Activated naive CD8-positive, alpha-beta T cell treated with anti-CD3 and anti-CD28 coated beads, Interleukin-2, amount 10 ng/mL, durations not matched to agents 7 days and 5 days (primary cell): ENCODE measurements at regions not wholly inside any gene's neighbourhood (a gene's known extent, or its start where the extent isn't known, plus 50 kb on each side); places are given as distances from the start of the nearest gene placed in this dataset.

ENCODE experiments used
- ATAC-seq: fragments of 150-1000 bp; cut with Tn5 transposase; one replicate; pipeline ENCODE4 v1.10.0; 2021; ENCODE audit warnings: low read depth, moderate library complexity
- POLR2A ChIA-PET: fragments of 350-600 bp; sonication (Branson Sonifier 250); formaldehyde crosslinking; loops from one replicate; lab custom pipeline; 2021; ENCODE audit warnings: antibody characterized with exemption; lab: Charles Lee
- DNase-seq: peaks from one replicate; pipeline ENCODE4 v3.0.0; 2021
- H3K27ac Mint-ChIP-seq: one replicate; pipeline ENCODE4 v1.8.0; 2022; ENCODE audit warnings: mild to moderate bottlenecking, mixed read lengths
- H3K27me3 Mint-ChIP-seq: one replicate; pipeline ENCODE4 v1.8.0; 2022; ENCODE audit warnings: mild to moderate bottlenecking, moderate library complexity, mixed read lengths
- H3K36me3 Mint-ChIP-seq: one replicate; pipeline ENCODE4 v1.8.0; 2021; ENCODE audit warnings: mild to moderate bottlenecking, mixed read lengths
- H3K4me1 Mint-ChIP-seq: one replicate; pipeline ENCODE4 v1.8.0; 2021; ENCODE audit warnings: mixed read lengths
- H3K4me3 Mint-ChIP-seq: one replicate; pipeline ENCODE4 v1.8.0; 2022; ENCODE audit warnings: mild to moderate bottlenecking, moderate library complexity, mixed read lengths
- H3K9me3 Mint-ChIP-seq: one replicate; pipeline ENCODE4 v1.8.0; 2021; ENCODE audit warnings: mixed read lengths

DNA sequence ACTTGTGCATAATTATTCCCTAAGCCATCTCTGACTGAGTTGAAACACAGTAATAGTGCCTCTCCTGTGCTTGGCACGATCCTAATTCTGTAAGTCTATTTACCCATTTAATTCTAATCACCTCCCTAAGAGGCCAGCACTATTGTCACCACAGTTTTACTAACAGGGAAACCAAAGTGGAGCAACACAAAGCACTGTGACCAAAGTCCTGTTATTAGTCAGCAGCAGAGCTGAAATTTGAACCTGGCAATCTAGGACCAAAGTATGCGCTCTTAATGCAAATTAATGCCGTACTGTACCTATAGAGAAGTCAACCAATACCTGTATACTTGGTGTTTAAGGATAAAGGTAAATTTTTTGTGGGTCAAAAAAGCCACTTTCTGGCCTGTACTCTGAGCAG, 77.1 kb upstream of the CNTLN start:
- Mint-ChIP-seq H3K9me3 (no peaks in the 10 kb centered on the region), H3K27ac (no peak overlapping the region), H3K27me3 (no peaks in the 10 kb centered on the region), H3K36me3 (no peaks in the 10 kb centered on the region), H3K4me1 (no peaks in the 10 kb centered on the region), H3K4me3 (no peak overlapping the region)
- ATAC-seq (no peak), DNase-seq (no peak)
- POLR2A ChIA-PET, result no interaction called here

GRCh38 chr9:17052626-17053025, 82.2 kb upstream of the CNTLN start:
- DNase-seq (no peak), ATAC-seq (no peak)
- Mint-ChIP-seq H3K4me3 (no peak overlapping the region), H3K9me3 (no peaks in the 10 kb centered on the region), H3K36me3 (no peaks in the 10 kb centered on the region), H3K27ac (no peak overlapping the region), H3K27me3 (no peaks in the 10 kb centered on the region), H3K4me1 (no peaks in the 10 kb centered on the region)
- POLR2A ChIA-PET, result no interaction called here

GRCh38 chr9:17045381-17045940, 89.4 kb upstream of the CNTLN start:
- H3K4me3 Mint-ChIP-seq, result no peak overlapping the region
- ATAC-seq, result no peak

DNA sequence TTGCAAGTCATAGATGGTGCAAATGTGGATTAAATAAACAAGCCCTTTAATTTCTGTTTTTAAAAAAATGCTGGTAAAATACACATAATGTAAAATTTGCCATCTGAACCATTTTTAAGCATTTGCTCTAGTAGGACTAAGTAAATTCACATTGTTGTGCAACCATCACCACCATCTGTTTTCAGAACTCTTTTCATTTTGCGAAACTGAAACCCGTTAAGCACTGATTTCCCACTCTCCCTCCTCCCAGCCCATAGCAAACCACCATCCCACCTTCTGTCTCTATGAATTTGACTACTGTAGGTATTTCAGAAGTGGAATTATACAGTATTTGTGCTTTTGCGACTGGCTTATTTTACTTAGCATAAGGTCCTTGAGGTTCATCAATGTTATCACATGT, 103.3 kb upstream of the CNTLN start:
- H3K27ac Mint-ChIP-seq, result no peak overlapping the region
- no peaks in the 10 kb centered on the region for H3K27me3 Mint-ChIP-seq
- peaks cover 5% of the 10 kb centered on the region for H3K9me3 Mint-ChIP-seq
- H3K4me3 Mint-ChIP-seq, result no peak overlapping the region
- DNase-seq (no peak), ATAC-seq (no peak)
- no peaks in the 10 kb centered on the region for H3K4me1 Mint-ChIP-seq
- H3K36me3 Mint-ChIP-seq, result no peaks in the 10 kb centered on the region
- POLR2A ChIA-PET, result no interaction called here

More at GRCh38 chr9:17045381-17045940, 89.4 kb upstream of the CNTLN start:
- Mint-ChIP-seq H3K27ac (no peak overlapping the region), H3K4me1 (no peaks in the 10 kb centered on the region), H3K9me3 (peaks cover 4% of the 10 kb centered on the region), H3K27me3 (no peaks in the 10 kb centered on the region), H3K36me3 (no peaks in the 10 kb centered on the region)
- POLR2A ChIA-PET, result no interaction called here
- DNase-seq, result no peak

DNA sequence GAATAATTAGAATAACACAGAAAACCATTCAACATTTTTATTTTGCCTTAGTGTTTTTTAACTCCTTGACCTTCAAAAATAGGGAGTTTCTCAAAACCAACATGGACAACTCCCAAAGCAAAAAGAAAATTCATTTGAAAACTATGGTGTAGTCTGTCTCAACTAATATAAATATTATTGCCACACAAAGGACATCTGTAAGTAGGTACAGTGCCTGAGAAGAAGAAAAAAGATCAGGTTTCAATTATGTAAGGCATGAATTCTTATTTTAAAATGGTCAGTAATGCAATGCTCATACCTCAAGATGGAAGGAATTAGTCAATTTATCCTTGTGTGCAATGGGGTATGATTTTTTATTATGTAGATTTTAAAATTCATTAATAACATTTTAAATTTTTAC, 109.6 kb upstream of the CNTLN start:
- DNase-seq, result no peak
- H3K9me3 Mint-ChIP-seq, result peaks cover 5% of the 10 kb centered on the region
- no peak overlapping the region for H3K27ac Mint-ChIP-seq
- no peaks in the 10 kb centered on the region for H3K4me1 Mint-ChIP-seq
- H3K36me3 Mint-ChIP-seq, result no peaks in the 10 kb centered on the region
- POLR2A ChIA-PET, result no interaction called here
- H3K4me3 Mint-ChIP-seq, result no peak overlapping the region
- ATAC-seq, result no peak
- no peaks in the 10 kb centered on the region for H3K27me3 Mint-ChIP-seq

DNA sequence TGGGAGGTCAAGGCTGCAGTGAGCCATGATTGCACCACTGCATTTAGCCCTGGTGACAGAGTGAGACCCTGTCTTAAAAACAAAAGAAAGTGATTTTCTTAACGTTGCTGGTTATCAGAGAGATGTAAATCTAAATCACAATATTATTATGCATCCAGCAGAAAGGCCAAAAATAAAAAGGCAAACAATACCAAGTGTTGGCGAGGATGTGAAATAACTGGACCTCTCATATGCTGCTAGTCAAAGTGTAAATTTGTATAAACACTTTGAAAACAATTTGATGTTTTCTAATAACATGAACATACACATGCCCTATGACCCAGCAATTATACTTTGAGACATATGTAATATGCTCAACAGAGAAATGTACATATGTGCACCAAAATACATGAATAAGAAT, 110.7 kb upstream of the CNTLN start:
- no peak for ATAC-seq
- Mint-ChIP-seq H3K36me3 (no peaks in the 10 kb centered on the region), H3K4me1 (no peaks in the 10 kb centered on the region), H3K4me3 (no peak overlapping the region), H3K27me3 (no peaks in the 10 kb centered on the region), H3K9me3 (peaks cover 5% of the 10 kb centered on the region), H3K27ac (no peak overlapping the region)
- POLR2A ChIA-PET, result no interaction called here
- DNase-seq, result no peak

DNA sequence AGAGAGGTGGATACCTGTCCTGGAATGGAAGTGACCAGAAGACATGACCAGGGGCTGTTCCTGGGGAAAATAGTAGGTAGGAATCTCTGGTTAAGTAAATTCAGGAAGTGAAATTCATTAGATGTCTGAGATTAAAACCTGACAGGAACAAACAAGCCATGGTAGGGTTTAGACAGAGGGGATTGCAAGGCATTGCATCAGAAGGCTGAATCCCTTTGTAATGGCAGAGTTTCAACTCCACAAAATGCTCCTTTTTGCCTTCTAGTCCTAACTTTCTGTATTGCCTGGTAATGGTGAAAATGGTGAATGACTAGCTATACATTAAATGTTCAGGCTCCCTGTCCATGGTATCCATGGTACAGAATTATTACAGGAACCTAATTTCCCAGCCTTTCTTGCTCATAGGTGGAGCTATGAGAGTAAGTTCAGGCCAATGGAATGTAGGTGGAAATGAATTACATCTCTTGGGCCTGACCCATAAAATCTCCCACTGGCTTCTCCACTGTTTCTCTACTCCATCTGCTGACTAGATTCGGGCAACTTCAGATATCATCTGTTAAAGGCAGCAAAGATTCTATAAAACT, 113.4 kb upstream of the CNTLN start:
- no peak overlapping the region for H3K27ac Mint-ChIP-seq
- POLR2A ChIA-PET, result no interaction called here
- peaks cover 5% of the 10 kb centered on the region for H3K9me3 Mint-ChIP-seq
- H3K4me3 Mint-ChIP-seq, result no peak overlapping the region
- H3K27me3 Mint-ChIP-seq, result no peaks in the 10 kb centered on the region
- H3K36me3 Mint-ChIP-seq, result no peaks in the 10 kb centered on the region
- H3K4me1 Mint-ChIP-seq, result no peaks in the 10 kb centered on the region
- no peak for ATAC-seq
- DNase-seq, result no peak

- peaks cover 5% of the 10 kb centered on the region for H3K9me3 Mint-ChIP-seq
- POLR2A ChIA-PET, result no interaction called here
- no peak for ATAC-seq
- no peaks in the 10 kb centered on the region for H3K4me1 Mint-ChIP-seq
- H3K27ac Mint-ChIP-seq, result no peak overlapping the region
- H3K36me3 Mint-ChIP-seq, result no peaks in the 10 kb centered on the region
- H3K4me3 Mint-ChIP-seq, result no peak overlapping the region
- H3K27me3 Mint-ChIP-seq, result no peaks in the 10 kb centered on the region
- DNase-seq, result no peak
Observed at GRCh38 chr9:17019398-17019797, 115.4 kb upstream of the CNTLN start.

DNA sequence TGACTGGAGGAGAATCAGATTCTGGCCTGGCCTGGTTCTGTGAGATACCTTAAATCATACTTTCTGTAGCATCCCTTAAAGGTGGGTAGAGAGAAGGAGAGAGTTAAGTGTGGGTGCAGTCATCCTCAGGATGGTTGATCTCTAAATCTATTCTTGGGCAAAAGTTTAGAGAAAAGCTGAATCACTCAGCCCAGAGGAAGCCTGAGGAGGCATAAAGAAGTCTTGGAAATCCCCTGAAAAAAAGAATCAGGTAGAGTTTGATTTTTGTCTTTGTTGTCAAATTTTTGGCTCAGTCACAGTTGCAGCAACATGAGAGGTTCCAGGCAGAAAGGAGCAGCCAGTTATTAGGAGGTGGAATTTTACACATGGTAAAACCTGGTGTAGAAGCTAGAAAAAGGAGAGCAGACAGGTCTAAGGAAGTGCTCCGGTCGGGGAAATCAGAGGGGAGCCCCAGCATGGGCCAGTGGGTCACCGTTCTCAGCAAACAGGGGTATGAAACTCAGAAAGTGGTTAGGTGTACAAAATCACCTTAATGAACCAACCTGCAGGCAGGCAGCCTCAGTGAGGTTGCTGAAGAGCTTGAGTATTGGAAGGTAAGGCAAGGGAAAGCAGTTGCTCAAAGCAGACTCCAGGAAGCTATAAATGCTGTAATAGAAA, 116.2 kb upstream of the CNTLN start:
- no peak for ATAC-seq
- H3K4me1 Mint-ChIP-seq, result no peaks in the 10 kb centered on the region
- no peak overlapping the region for H3K4me3 Mint-ChIP-seq
- no peaks in the 10 kb centered on the region for H3K27me3 Mint-ChIP-seq
- POLR2A ChIA-PET, result no interaction called here
- H3K9me3 Mint-ChIP-seq, result peaks cover 1% of the 10 kb centered on the region
- H3K36me3 Mint-ChIP-seq, result no peaks in the 10 kb centered on the region
- no peak for DNase-seq
- no peak overlapping the region for H3K27ac Mint-ChIP-seq

DNA sequence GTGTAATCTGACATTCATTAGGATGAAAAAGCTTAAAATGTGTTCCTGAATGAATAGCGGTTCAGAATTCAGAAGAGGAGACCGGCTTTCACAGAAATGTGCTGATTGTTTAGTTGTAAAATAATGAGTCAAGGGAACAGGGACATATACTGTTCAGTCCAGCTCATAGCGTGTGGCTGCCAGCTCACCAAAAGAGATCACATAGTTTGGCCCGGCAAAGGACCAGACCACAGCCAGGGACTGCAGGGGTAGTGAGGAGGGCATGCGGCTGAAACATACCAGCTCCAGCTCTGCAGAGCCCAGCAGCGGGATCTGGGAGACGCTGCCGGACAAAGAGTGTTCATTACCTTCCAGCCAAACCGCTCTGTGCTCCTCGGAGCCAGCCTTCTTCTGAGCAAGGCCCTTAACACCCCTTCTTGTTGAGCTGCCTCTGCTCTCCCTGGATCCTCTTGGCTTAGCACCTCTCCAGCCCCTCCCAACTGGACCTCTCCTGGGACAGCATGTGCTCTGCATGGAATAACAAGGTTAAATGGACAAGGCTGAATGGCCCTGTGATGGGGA, 116.8 kb upstream of the CNTLN start:
- no peaks in the 10 kb centered on the region for H3K36me3 Mint-ChIP-seq
- ATAC-seq, result no peak
- POLR2A ChIA-PET, result no interaction called here
- no peaks in the 10 kb centered on the region for H3K27me3 Mint-ChIP-seq
- H3K9me3 Mint-ChIP-seq, result peaks cover 1% of the 10 kb centered on the region
- no peak overlapping the region for H3K4me3 Mint-ChIP-seq
- DNase-seq, result no peak
- H3K4me1 Mint-ChIP-seq, result no peaks in the 10 kb centered on the region
- no peak overlapping the region for H3K27ac Mint-ChIP-seq

DNA sequence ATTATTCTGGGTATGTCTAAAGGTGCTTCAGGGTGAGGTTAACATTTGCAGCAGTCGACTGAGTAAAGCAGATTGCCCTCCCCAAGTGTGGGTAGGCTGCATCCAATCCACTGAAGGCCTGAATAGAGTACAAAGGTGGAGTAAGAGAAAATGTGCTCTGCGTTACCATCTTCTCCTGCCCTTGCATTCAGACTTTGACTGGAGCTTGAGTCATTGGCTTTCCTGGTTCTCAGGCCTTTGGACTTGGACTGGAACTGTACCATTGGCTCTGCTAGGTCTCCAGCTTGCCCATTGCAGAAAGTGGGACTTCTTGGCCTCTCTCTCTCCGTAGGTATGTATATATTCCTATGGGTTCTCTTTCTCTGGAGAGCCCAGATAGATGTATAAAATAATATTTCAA, 120.9 kb upstream of the CNTLN start:
- Mint-ChIP-seq H3K27me3 (no peaks in the 10 kb centered on the region), H3K4me1 (no peaks in the 10 kb centered on the region), H3K4me3 (no peak overlapping the region), H3K36me3 (no peaks in the 10 kb centered on the region), H3K9me3 (no peaks in the 10 kb centered on the region), H3K27ac (no peak overlapping the region)
- DNase-seq (no peak), ATAC-seq (no peak)
- POLR2A ChIA-PET, result no interaction called here

GRCh38 chr9:17013010-17013409, 121.8 kb upstream of the CNTLN start:
- H3K4me1 Mint-ChIP-seq, result no peaks in the 10 kb centered on the region
- H3K27me3 Mint-ChIP-seq, result no peaks in the 10 kb centered on the region
- POLR2A ChIA-PET, result no interaction called here
- ATAC-seq, result no peak
- no peaks in the 10 kb centered on the region for H3K36me3 Mint-ChIP-seq
- H3K9me3 Mint-ChIP-seq, result no peaks in the 10 kb centered on the region
- no peak overlapping the region for H3K27ac Mint-ChIP-seq
- H3K4me3 Mint-ChIP-seq, result no peak overlapping the region
- no peak for DNase-seq

DNA sequence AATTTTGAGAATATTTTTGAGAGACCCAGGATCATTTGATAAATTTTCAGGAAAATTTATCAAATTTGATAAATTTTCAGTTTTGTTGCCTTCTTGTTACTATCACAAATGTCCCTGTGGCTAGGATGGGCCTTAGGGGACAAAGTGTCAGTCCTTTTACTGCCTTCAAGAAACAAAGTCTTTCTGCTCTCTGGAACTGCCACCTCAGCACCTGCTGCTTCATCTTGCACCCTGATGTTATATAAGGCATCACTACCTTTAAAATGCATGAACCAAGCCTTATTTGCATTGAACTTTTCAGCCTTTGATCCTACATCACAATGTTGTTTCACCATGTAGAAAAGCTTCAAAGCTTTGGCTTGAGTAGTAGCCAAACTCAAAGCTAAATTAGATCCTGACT, 123.0 kb upstream of the CNTLN start:
- POLR2A ChIA-PET, result no interaction called here

DNA sequence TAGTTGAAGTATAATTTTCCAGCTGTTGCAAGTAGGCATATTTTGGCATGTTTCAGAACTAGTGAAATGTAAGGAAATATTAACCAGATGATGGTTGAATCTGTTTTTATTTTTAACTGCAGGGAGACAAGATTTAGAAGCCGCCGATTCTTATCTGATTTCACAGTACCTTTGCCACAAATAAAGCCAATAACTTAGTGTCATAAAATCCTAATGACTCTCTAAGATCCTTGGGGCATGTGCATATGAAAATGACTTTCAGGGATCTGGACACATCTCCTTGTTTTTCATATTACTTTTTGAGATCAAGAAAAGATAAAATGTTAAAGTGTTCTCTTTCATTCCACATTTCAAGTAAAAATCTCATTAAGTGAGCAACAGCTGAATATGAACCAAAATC, 125.8 kb upstream of the CNTLN start:
- H3K4me1 Mint-ChIP-seq, result no peaks in the 10 kb centered on the region
- ATAC-seq (no peak), DNase-seq (no peak)
- no peaks in the 10 kb centered on the region for H3K9me3 Mint-ChIP-seq
- no peak overlapping the region for H3K27ac Mint-ChIP-seq
- POLR2A ChIA-PET, result no interaction called here
- no peaks in the 10 kb centered on the region for H3K36me3 Mint-ChIP-seq
- no peaks in the 10 kb centered on the region for H3K27me3 Mint-ChIP-seq
- no peak overlapping the region for H3K4me3 Mint-ChIP-seq

More for the DNA sequence above, 123.0 kb upstream of the CNTLN start:
- H3K4me1 Mint-ChIP-seq, result no peaks in the 10 kb centered on the region
- no peak overlapping the region for H3K27ac Mint-ChIP-seq
- no peaks in the 10 kb centered on the region for H3K9me3 Mint-ChIP-seq
- no peak overlapping the region for H3K4me3 Mint-ChIP-seq
- ATAC-seq (no peak), DNase-seq (no peak)
- H3K27me3 Mint-ChIP-seq, result no peaks in the 10 kb centered on the region
- no peaks in the 10 kb centered on the region for H3K36me3 Mint-ChIP-seq
